ENCODE measurements at regions not wholly inside any gene's neighbourhood (a gene's known extent, or its start where the extent isn't known, plus 50 kb on each side); places are given as distances from the start of the nearest gene placed in this dataset.

- no peaks in the 10 kb centered on the region for H3K27me3 ChIP-seq (ENCODE audit: control insufficient read depth, insufficient read depth, low read length)
- BruUV-seq (replicated peaks), result no TSS peak
- DNase-seq (ENCODE audit: low read depth, low spot score), result no peak
- in situ Hi-C loops (cut with HindIII; ENCODE audit: low pct_unique_long_range_greater_than_20kb, low sequenced_read_pairs) (no loop called here), intact Hi-C loops (cut with micrococcal nuclease; ENCODE audit: unreplicated experiment) (no loop called here)
- H3K27ac ChIP-seq (ENCODE audit: low read length), result no peak overlapping the region
- no peak for TF ChIP-seq TCF7L2 (IDR thresholded peaks at IDR 0.05; ENCODE audit: low read depth, low read length)
- TF ChIP-seq SIN3A (IDR thresholded peaks at IDR 0.05; ENCODE audit: borderline replicate concordance, insufficient read depth, low read depth, low read length), result no peak
- TF ChIP-seq CTCF (IDR thresholded peaks at IDR 0.05), result no peak
- no peak for TF ChIP-seq POLR2AphosphoS5 (IDR thresholded peaks at IDR 0.05; ENCODE audit: low read depth, low read length)
- TF ChIP-seq REST (IDR thresholded peaks at IDR 0.05; ENCODE audit: insufficient read depth in 1 of 2, low read depth in 2 of 2, low read length in 1 of 2), result no peak
- no peaks in the 10 kb centered on the region for H3K4me1 ChIP-seq (ENCODE audit: control insufficient read depth, insufficient read depth, low read length)
- ChIA-PET POLR2A (no interaction called here), CTCF (no interaction called here)
- no peak for ATAC-seq
- no peaks in the 10 kb centered on the region for H3K36me3 ChIP-seq (ENCODE audit: control insufficient read depth, insufficient read depth, low read length)
- no peak overlapping the region for H3K4me3 ChIP-seq (ENCODE audit: low read depth in 2 of 2, low read length in 2 of 2)
- no peaks in the 10 kb centered on the region for H3K9me3 ChIP-seq (ENCODE audit: control insufficient read depth, insufficient read depth, low read depth, low read length)
Measured at GRCh38 chr4:144291164-144291563, 150.6 kb upstream of the GYPA start.

DNA sequence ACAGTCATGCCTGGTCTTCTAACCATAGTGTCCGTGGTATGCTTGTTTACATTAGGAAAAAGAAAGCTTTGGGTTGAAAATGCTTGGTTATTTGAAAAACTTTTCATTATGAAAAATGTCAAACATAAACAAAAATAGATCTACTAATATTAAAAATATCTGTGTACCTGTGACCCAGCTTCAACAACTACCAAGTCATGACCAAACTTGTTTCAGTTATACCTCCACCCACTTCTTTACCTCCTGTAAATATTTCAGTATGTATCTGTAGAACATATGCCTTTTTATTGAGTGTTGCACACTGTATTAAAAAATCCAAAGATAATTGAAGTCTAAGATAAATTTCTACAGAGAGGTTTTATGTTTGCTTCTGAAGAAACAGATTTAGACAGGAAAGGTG lies 153.7 kb upstream of the GYPA start:
- no peaks in the 10 kb centered on the region for H3K27me3 ChIP-seq (ENCODE audit: control insufficient read depth, insufficient read depth, low read length)

More for the DNA sequence above, 153.7 kb upstream of the GYPA start:
- no peak overlapping the region for H3K27ac ChIP-seq (ENCODE audit: low read length)
- no peaks in the 10 kb centered on the region for H3K9me3 ChIP-seq (ENCODE audit: control insufficient read depth, insufficient read depth, low read depth, low read length)
- H3K4me3 ChIP-seq (ENCODE audit: low read depth in 2 of 2, low read length in 2 of 2), result no peak overlapping the region
- in situ Hi-C loops (cut with HindIII; ENCODE audit: low pct_unique_long_range_greater_than_20kb, low sequenced_read_pairs) (no loop called here), intact Hi-C loops (cut with micrococcal nuclease; ENCODE audit: unreplicated experiment) (no loop called here)
- BruUV-seq (replicated peaks), result no TSS peak
- no peaks in the 10 kb centered on the region for H3K36me3 ChIP-seq (ENCODE audit: control insufficient read depth, insufficient read depth, low read length)
- no peak for ATAC-seq
- no peaks in the 10 kb centered on the region for H3K4me1 ChIP-seq (ENCODE audit: control insufficient read depth, insufficient read depth, low read length)
- ChIA-PET POLR2A (no interaction called here), CTCF (no interaction called here)
- TF ChIP-seq TCF7L2 (IDR thresholded peaks at IDR 0.05; ENCODE audit: low read depth, low read length) (no peak), SIN3A (IDR thresholded peaks at IDR 0.05; ENCODE audit: borderline replicate concordance, insufficient read depth, low read depth, low read length) (no peak), POLR2AphosphoS5 (IDR thresholded peaks at IDR 0.05; ENCODE audit: low read depth, low read length) (no peak), CTCF (IDR thresholded peaks at IDR 0.05) (no peak), REST (IDR thresholded peaks at IDR 0.05; ENCODE audit: insufficient read depth in 1 of 2, low read depth in 2 of 2, low read length in 1 of 2) (no peak)
- no peak for DNase-seq (ENCODE audit: low read depth, low spot score)
